IMR-90 (cell line): ENCODE measurements at regions not wholly inside any gene's neighbourhood (a gene's known extent, or its start where the extent isn't known, plus 50 kb on each side); places are given as distances from the start of the nearest gene placed in this dataset.

ENCODE experiments used
- ATAC-seq: fragments of 200-7000 bp; cut with Tn5 transposase; 2 replicates; pipeline ENCODE4 v1.9.1; 2020; ENCODE audit warnings: low read depth, mild to moderate bottlenecking, moderate library complexity
- BruUV-seq: library from RNA; stranded (reverse); fragments of 400-500 nt; replicated peaks from 2 replicates; lab custom pipeline; 2021; lab: Mats Ljungman, UMichigan
- CTCF ChIA-PET: fragments of 300-600 bp; formaldehyde crosslinking; extraction: SDS; loops from one replicate; lab custom pipeline; 2021; ENCODE audit warnings: antibody characterized with exemption; lab: Yijun Ruan, JAX
- POLR2A ChIA-PET: fragments of 300-600 bp; sonication (Branson Sonifier 250); formaldehyde crosslinking; loops from one replicate; lab custom pipeline; 2022; ENCODE audit warnings: antibody characterized with exemption; ENCODE audit not compliant: unreplicated experiment; lab: Charles Lee
- DNase-seq: peaks from one replicate; pipeline ENCODE4 v3.0.0; 2013
- H2AFZ ChIP-seq: replicated peaks from 2 replicates; pipeline ENCODE3; 2013; ENCODE audit warnings: low read length, mild to moderate bottlenecking; ENCODE audit not compliant: poor library complexity
- H2AK5ac ChIP-seq: 2 replicates; pipeline ENCODE4 v1.6.1; 2013; ENCODE audit warnings: low read depth, low read length, inconsistent platforms
- H2AK9ac ChIP-seq: replicated peaks from 2 replicates; pipeline ENCODE3; 2013; ENCODE audit warnings: mild to moderate bottlenecking, low read depth, low read length, moderate library complexity; ENCODE audit not compliant: poor library complexity
- H2BK120ac ChIP-seq: 2 replicates; pipeline ENCODE4 v1.6.1; 2013; ENCODE audit warnings: low read depth, low read length, inconsistent platforms
- H2BK15ac ChIP-seq: 3 replicates; pipeline ENCODE4 v1.6.1; 2013; ENCODE audit warnings: low read depth, low read length, inconsistent platforms
- H2BK20ac ChIP-seq: 2 replicates; pipeline ENCODE4 v1.6.1; 2013; ENCODE audit warnings: low read depth, mild to moderate bottlenecking, inconsistent platforms, low read length, moderate library complexity
- H2BK5ac ChIP-seq: 2 replicates; pipeline ENCODE4 v1.6.1; 2013; ENCODE audit warnings: mild to moderate bottlenecking, low read depth, low read length, inconsistent platforms; ENCODE audit not compliant: poor library complexity, severe bottlenecking
- H3K14ac ChIP-seq: replicated peaks from 2 replicates; pipeline ENCODE4 v1.6.1; 2013; ENCODE audit warnings: low read depth, low read length, inconsistent platforms
- H3K18ac ChIP-seq: 2 replicates; pipeline ENCODE4 v1.6.1; 2013; ENCODE audit warnings: low read depth, low read length, control low read depth
- H3K23ac ChIP-seq: 2 replicates; pipeline ENCODE4 v1.6.1; 2013; ENCODE audit warnings: low read depth, low read length, inconsistent platforms
- H3K27ac ChIP-seq: 2 replicates; pipeline ENCODE4 v1.5.1; 2013; ENCODE audit warnings: mild to moderate bottlenecking, control low read depth, low read length; ENCODE audit not compliant: insufficient read depth
- H3K27me3 ChIP-seq: 2 replicates; pipeline ENCODE4 v1.6.1; 2013; ENCODE audit warnings: low read length; ENCODE audit not compliant: control insufficient read depth, insufficient read depth
- H3K36me3 ChIP-seq: 2 replicates; pipeline ENCODE4 v1.6.1; 2013; ENCODE audit warnings: low read length, mixed read lengths; ENCODE audit not compliant: control insufficient read depth, insufficient read depth
- H3K4ac ChIP-seq: 2 replicates; pipeline ENCODE4 v1.6.1; 2013; ENCODE audit warnings: low read depth, low read length, inconsistent platforms
- H3K4me1 ChIP-seq: 2 replicates; pipeline ENCODE4 v1.6.1; 2013; ENCODE audit warnings: low read length, mixed read lengths; ENCODE audit not compliant: control insufficient read depth, insufficient read depth
- H3K4me2 ChIP-seq: 2 replicates; pipeline ENCODE4 v1.6.1; 2013; ENCODE audit warnings: low read depth, mild to moderate bottlenecking, control low read depth, low read length, moderate library complexity
- H3K4me3 ChIP-seq: 2 replicates; pipeline ENCODE4 v1.5.1; 2013; ENCODE audit warnings: low read depth, mild to moderate bottlenecking, control low read depth, low read length, moderate library complexity; ENCODE audit not compliant: insufficient read depth
- H3K56ac ChIP-seq: 2 replicates; pipeline ENCODE4 v1.6.1; 2013; ENCODE audit warnings: low read length, inconsistent platforms; ENCODE audit not compliant: insufficient read depth; ENCODE audit errors: extremely low read depth
- H3K79me1 ChIP-seq, 2 experiments: 2 replicates each; pipeline ENCODE4 v1.6.1; 2013; ENCODE audit warnings: low read length in 2 of 2, inconsistent platforms in 1 of 2, low read depth in 1 of 2
- H3K9ac ChIP-seq: 2 replicates; pipeline ENCODE4 v1.6.1; 2013; ENCODE audit warnings: low read depth, low read length, control low read depth
- H3K9me1 ChIP-seq: 2 replicates; pipeline ENCODE4 v1.6.1; 2013; ENCODE audit warnings: low read length, inconsistent platforms; ENCODE audit not compliant: insufficient read depth
- H3K9me3 ChIP-seq: 2 replicates; pipeline ENCODE4 v1.6.1; 2013; ENCODE audit warnings: low read length; ENCODE audit not compliant: control insufficient read depth, insufficient read depth
- H4K20me1 ChIP-seq: 2 replicates; pipeline ENCODE4 v1.6.1; 2013; ENCODE audit warnings: low read length, inconsistent platforms; ENCODE audit not compliant: insufficient read depth
- H4K5ac ChIP-seq: 2 replicates; pipeline ENCODE4 v1.6.1; 2013; ENCODE audit warnings: mild to moderate bottlenecking, low read depth, low read length, control low read depth
- H4K8ac ChIP-seq, 2 experiments: 2 replicates each; pipeline ENCODE4 v1.6.1; 2013; ENCODE audit warnings: low read depth in 2 of 2, low read length in 2 of 2, control low read depth in 1 of 2, inconsistent platforms in 1 of 2
- H4K91ac ChIP-seq: 2 replicates; pipeline ENCODE4 v1.6.1; 2013; ENCODE audit warnings: low read depth, low read length, inconsistent platforms; ENCODE audit not compliant: insufficient read depth
- BHLHE40 ChIP-seq: fragments of 150-350 bp; IDR thresholded peaks from 2 replicates; pipeline ENCODE4 v1.6.1; 2016; ENCODE audit warnings: mild to moderate bottlenecking, low read depth, low read length
- CEBPB ChIP-seq: IDR thresholded peaks from 2 replicates; pipeline ENCODE4 v1.6.1; 2012; ENCODE audit warnings: low read depth, low read length, improper control_type of control experiment
- CHD1 ChIP-seq: IDR thresholded peaks from 2 replicates; pipeline ENCODE4 v1.6.1; 2012; ENCODE audit warnings: low read depth, low read length, improper control_type of control experiment
- FOS ChIP-seq: fragments of 150-350 bp; IDR thresholded peaks from 2 replicates; pipeline ENCODE4 v1.6.1; 2016; ENCODE audit warnings: low read depth, low read length
- MAFK ChIP-seq: IDR thresholded peaks from 2 replicates; pipeline ENCODE4 v1.6.1; 2012; ENCODE audit warnings: low read depth, low read length, improper control_type of control experiment
- MAZ ChIP-seq: IDR thresholded peaks from 2 replicates; pipeline ENCODE4 v1.6.1; 2012; ENCODE audit warnings: low read depth, mild to moderate bottlenecking, low read length, improper control_type of control experiment, moderate library complexity, borderline replicate concordance
- MXI1 ChIP-seq: IDR thresholded peaks from 2 replicates; pipeline ENCODE4 v1.6.1; 2012; ENCODE audit warnings: low read depth, mild to moderate bottlenecking, low read length, moderate library complexity, borderline replicate concordance
- NFE2L2 ChIP-seq: fragments of 150-350 bp; IDR thresholded peaks from 2 replicates; pipeline ENCODE4 v1.6.1; 2016; ENCODE audit warnings: low read depth, mild to moderate bottlenecking, low read length
- POLR2A ChIP-seq: IDR thresholded peaks from 2 replicates; pipeline ENCODE4 v1.6.1; 2012; ENCODE audit warnings: mild to moderate bottlenecking, low read depth, low read length
- RAD21 ChIP-seq: IDR thresholded peaks from 2 replicates; pipeline ENCODE4 v1.6.1; 2012; ENCODE audit warnings: low read length, improper control_type of control experiment
- RCOR1 ChIP-seq: IDR thresholded peaks from 2 replicates; pipeline ENCODE4 v1.6.1; 2012; ENCODE audit warnings: mild to moderate bottlenecking, low read length, improper control_type of control experiment; ENCODE audit not compliant: insufficient replicate concordance
- RFX5 ChIP-seq: IDR thresholded peaks from 2 replicates; pipeline ENCODE4 v1.8.0; 2012; ENCODE audit warnings: low read depth, mild to moderate bottlenecking, low read length, moderate library complexity
- SMC3 ChIP-seq: fragments of 150-350 bp; IDR thresholded peaks from 2 replicates; pipeline ENCODE4 v1.6.1; 2016; ENCODE audit warnings: low read depth, mild to moderate bottlenecking, antibody characterized with exemption, low read length, moderate library complexity
- WGBS, 2 experiments: methylation state at CpG; one replicate each; pipeline versions ENCODE4 v1.1.5 to v1.1.7; 2013; ENCODE audit warnings: missing lambda C conversion rate in 2 of 2; ENCODE audit not compliant: insufficient read length in 1 of 2; ENCODE audit errors: extremely low coverage in 2 of 2; 5-methylcytosine and 5-hydroxymethylcytosine counted together
- dilution Hi-C: fragments of 300-500 bp; cut with HindIII; formaldehyde crosslinking; loops from one replicate; pipeline ENCODE4 v1.14.3; 2018; ENCODE audit warnings: low sequenced_read_pairs; ENCODE audit not compliant: unreplicated experiment
- in situ Hi-C: fragments of 300-500 bp; cut with MboI; formaldehyde crosslinking; loops from 3 replicates; pipeline ENCODE4 v1.14.3; 2019; ENCODE audit warnings: low sequenced_read_pairs, inconsistent platforms, mixed read lengths
- intact Hi-C: fragments of 100-400 bp; cut with micrococcal nuclease; formaldehyde crosslinking; loops from 2 replicates; pipeline ENCODE4 v1.10.0; 2022
- TF ChIP-seq, protein P1 (sequence below): conservative IDR thresholded peaks from 2 replicates; pipeline ENCODE4 v1.5.1; 2012; ENCODE audit warnings: mild to moderate bottlenecking, low read depth, low read length, improper control_type of control experiment
- TF ChIP-seq, protein P2 (sequence below): fragments of 150-350 bp; IDR thresholded peaks from 2 replicates; pipeline ENCODE4 v1.6.1; 2017; ENCODE audit warnings: mild to moderate bottlenecking, antibody characterized with exemption, low read length, low read depth
- TF ChIP-seq, protein P3 (sequence below): fragments of 150-350 bp; IDR thresholded peaks from 2 replicates; pipeline ENCODE4 v1.6.1; 2016; ENCODE audit warnings: low read depth, mild to moderate bottlenecking, low read length, moderate library complexity, borderline replicate concordance

DNA sequence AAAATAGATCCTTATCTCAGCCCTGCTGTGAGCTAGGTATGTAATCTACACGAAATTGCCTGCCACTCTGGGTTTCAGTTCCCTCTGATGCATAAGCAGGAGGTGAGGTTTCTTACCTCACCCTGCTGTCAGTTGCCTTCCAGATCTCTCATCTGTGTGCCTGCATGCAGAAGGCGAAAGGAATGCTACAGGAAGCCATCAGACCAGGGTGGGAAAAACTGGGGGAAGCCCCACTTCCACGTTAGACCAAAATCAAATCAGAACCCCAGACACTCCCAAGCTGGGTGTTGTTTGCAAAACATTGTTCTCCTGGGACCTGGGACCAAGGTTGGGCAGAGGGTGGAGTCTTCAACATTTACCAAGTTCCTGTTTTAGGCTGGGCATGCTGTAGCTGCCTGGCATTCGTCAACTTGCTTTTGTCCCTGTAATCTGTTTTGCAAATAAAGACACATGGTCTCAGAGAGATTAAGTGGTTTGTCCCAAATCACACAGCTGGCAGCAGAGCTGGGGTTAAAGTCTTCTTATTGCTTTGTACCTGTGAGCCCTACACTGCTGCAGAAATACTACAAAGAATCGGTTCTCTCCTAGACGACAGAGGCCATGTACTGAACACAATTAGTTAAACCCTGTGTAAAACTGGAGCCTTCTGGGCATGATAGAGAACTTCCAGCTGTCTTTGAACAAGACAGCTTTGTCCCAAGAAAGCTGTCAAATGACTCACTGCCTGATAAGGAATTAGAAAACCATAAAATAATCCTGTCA lies 389.7 kb upstream of the RUNX1 start:
- Histone ChIP-seq H4K8ac (no peak overlapping the region), H2BK120ac (no peak overlapping the region), H3K27me3 (no peaks in the 10 kb centered on the region; the same call in none of the 2 replicates), H3K27ac (no peak overlapping the region), H3K56ac (no peak overlapping the region), H2AK5ac (no peak overlapping the region), H3K4me1 (no peaks in the 10 kb centered on the region), H4K91ac (no peak overlapping the region), H3K18ac (no peak overlapping the region), H2AK9ac (no peak overlapping the region), H4K20me1 (no peaks in the 10 kb centered on the region), H3K79me1 (no peaks in the 10 kb centered on the region), H3K36me3 (no peaks in the 10 kb centered on the region), H3K4ac (no peak overlapping the region), H3K4me3 (no peak overlapping the region), H4K5ac (no peak overlapping the region), H3K9ac (no peak overlapping the region), H3K4me2 (no peak overlapping the region), H2AFZ (peak overlapping the region; percentile 19), H2BK20ac (no peak overlapping the region), H2BK5ac (no peak overlapping the region), H3K14ac (no peak overlapping the region), H3K23ac (no peak overlapping the region), H3K9me1 (peaks cover 6% of the 10 kb centered on the region), H3K9me3 (peaks cover 2% of the 10 kb centered on the region), H2BK15ac (no peak overlapping the region)
- TF ChIP-seq RAD21 = no peak
- no peak for TF ChIP-seq MXI1
- TF ChIP-seq, protein P1, sequence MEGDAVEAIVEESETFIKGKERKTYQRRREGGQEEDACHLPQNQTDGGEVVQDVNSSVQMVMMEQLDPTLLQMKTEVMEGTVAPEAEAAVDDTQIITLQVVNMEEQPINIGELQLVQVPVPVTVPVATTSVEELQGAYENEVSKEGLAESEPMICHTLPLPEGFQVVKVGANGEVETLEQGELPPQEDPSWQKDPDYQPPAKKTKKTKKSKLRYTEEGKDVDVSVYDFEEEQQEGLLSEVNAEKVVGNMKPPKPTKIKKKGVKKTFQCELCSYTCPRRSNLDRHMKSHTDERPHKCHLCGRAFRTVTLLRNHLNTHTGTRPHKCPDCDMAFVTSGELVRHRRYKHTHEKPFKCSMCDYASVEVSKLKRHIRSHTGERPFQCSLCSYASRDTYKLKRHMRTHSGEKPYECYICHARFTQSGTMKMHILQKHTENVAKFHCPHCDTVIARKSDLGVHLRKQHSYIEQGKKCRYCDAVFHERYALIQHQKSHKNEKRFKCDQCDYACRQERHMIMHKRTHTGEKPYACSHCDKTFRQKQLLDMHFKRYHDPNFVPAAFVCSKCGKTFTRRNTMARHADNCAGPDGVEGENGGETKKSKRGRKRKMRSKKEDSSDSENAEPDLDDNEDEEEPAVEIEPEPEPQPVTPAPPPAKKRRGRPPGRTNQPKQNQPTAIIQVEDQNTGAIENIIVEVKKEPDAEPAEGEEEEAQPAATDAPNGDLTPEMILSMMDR = no peak
- TF ChIP-seq, protein P2, sequence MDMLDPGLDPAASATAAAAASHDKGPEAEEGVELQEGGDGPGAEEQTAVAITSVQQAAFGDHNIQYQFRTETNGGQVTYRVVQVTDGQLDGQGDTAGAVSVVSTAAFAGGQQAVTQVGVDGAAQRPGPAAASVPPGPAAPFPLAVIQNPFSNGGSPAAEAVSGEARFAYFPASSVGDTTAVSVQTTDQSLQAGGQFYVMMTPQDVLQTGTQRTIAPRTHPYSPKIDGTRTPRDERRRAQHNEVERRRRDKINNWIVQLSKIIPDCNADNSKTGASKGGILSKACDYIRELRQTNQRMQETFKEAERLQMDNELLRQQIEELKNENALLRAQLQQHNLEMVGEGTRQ = no peak
- TF ChIP-seq, protein P3, sequence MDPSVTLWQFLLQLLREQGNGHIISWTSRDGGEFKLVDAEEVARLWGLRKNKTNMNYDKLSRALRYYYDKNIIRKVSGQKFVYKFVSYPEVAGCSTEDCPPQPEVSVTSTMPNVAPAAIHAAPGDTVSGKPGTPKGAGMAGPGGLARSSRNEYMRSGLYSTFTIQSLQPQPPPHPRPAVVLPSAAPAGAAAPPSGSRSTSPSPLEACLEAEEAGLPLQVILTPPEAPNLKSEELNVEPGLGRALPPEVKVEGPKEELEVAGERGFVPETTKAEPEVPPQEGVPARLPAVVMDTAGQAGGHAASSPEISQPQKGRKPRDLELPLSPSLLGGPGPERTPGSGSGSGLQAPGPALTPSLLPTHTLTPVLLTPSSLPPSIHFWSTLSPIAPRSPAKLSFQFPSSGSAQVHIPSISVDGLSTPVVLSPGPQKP = no peak
- TF ChIP-seq RCOR1 = no peak
- TF ChIP-seq SMC3 = no peak
- TF ChIP-seq RFX5 = no peak
- no peak for TF ChIP-seq CHD1
- no peak for TF ChIP-seq MAZ
- no peak for TF ChIP-seq BHLHE40
- TF ChIP-seq NFE2L2 = no peak
- TF ChIP-seq CEBPB = no peak
- no peak for TF ChIP-seq FOS
- TF ChIP-seq POLR2A = no peak
- no peak for TF ChIP-seq MAFK
- DNase-seq (peak; percentile 11), ATAC-seq (no peak)
- in situ Hi-C loops = no loop called here
- BruUV-seq = no TSS peak
- CTCF ChIA-PET = interaction anchor here (0.6 to 0.8 kb wide), 2 partner anchors 15 to 37 kb away, joined by 3 read pairs; no protein-coding TSS in a partner anchor
- POLR2A ChIA-PET = no interaction called here
- dilution Hi-C loops = no loop called here
- WGBS, 2 experiments = 100% methylated on average over 1 of the region's 6 CpGs; no CpG with 5 or more reads in 1 of the 2 experiments
- intact Hi-C loops = no loop called here
